ENCODE measurements at regions not wholly inside any gene's neighbourhood (a gene's known extent, or its start where the extent isn't known, plus 50 kb on each side); places are given as distances from the start of the nearest gene placed in this dataset.
A peak's percentile ranks its signal among the peaks of the same experiment; 100 is the strongest.
"Not testable (repeated sequence)": the region's sequence is repeated elsewhere in the genome, so short reads cannot be mapped to it uniquely, and the experiment has no call there.

- DNase-seq (ENCODE audit: low read depth), result no peak
Observed at GRCh38 chr11:16528639-16529038, 172.3 kb upstream of the SOX6 start.

- no peak for DNase-seq (ENCODE audit: low read depth)
Observed at GRCh38 chr11:16527525-16528246, 171.3 kb upstream of the SOX6 start.

- DNase-seq (ENCODE audit: low read depth), result no peak
Observed at GRCh38 chr11:16526947-16527346, 170.6 kb upstream of the SOX6 start.

- not testable (repeated sequence) for DNase-seq (ENCODE audit: low read depth)
Observed at GRCh38 chr11:16520713-16521112, 164.4 kb upstream of the SOX6 start.

GRCh38 chr11:16512899-16513241 is 156.5 kb upstream of the SOX6 start:
- DNase-seq (ENCODE audit: low read depth), result no peak

- no peak for DNase-seq (ENCODE audit: low read depth)
Observed at GRCh38 chr11:16512198-16512898, 156.0 kb upstream of the SOX6 start.

- peak; percentile 49 for DNase-seq (ENCODE audit: low read depth)
Observed at GRCh38 chr11:16511116-16512114, 155.1 kb upstream of the SOX6 start.

- DNase-seq (ENCODE audit: low read depth), result no peak
Observed at GRCh38 chr11:16505481-16505880, 149.1 kb upstream of the SOX6 start.

GRCh38 chr11:16503891-16504290 is 147.5 kb upstream of the SOX6 start:
- DNase-seq (ENCODE audit: low read depth), result not testable (repeated sequence)

- no peak for DNase-seq (ENCODE audit: low read depth)
Observed at GRCh38 chr11:16494918-16495691, 138.8 kb upstream of the SOX6 start.

- DNase-seq (ENCODE audit: low read depth), result no peak
Observed at GRCh38 chr11:16484434-16484833, 128.1 kb upstream of the SOX6 start.

- no peak for DNase-seq (ENCODE audit: low read depth)
Observed at GRCh38 chr11:16474659-16475058, 118.3 kb upstream of the SOX6 start.

GRCh38 chr11:16469968-16470367 is 113.6 kb upstream of the SOX6 start:
- no peak for DNase-seq (ENCODE audit: low read depth)

GRCh38 chr11:16468735-16469453 is 112.5 kb upstream of the SOX6 start:
- DNase-seq (ENCODE audit: low read depth), result no peak

GRCh38 chr11:16460508-16460907 is 104.2 kb upstream of the SOX6 start:
- DNase-seq (ENCODE audit: low read depth), result no peak

GRCh38 chr11:16456366-16456765 is 100.0 kb upstream of the SOX6 start:
- no peak for DNase-seq (ENCODE audit: low read depth)

GRCh38 chr11:16454289-16454863 is 98.0 kb upstream of the SOX6 start:
- DNase-seq (ENCODE audit: low read depth), result no peak

- DNase-seq (ENCODE audit: low read depth), result no peak
Observed at GRCh38 chr11:16448123-16448717, 91.9 kb upstream of the SOX6 start.

GRCh38 chr11:16441461-16441860 is 85.1 kb upstream of the SOX6 start:
- DNase-seq (ENCODE audit: low read depth), result no peak

GRCh38 chr11:16440136-16440535 is 83.8 kb upstream of the SOX6 start:
- DNase-seq (ENCODE audit: low read depth), result no peak

All from HS-27A (cell line).